ENCODE measurements at regions not wholly inside any gene's neighbourhood (a gene's known extent, or its start where the extent isn't known, plus 50 kb on each side); places are given as distances from the start of the nearest gene placed in this dataset.

DNA sequence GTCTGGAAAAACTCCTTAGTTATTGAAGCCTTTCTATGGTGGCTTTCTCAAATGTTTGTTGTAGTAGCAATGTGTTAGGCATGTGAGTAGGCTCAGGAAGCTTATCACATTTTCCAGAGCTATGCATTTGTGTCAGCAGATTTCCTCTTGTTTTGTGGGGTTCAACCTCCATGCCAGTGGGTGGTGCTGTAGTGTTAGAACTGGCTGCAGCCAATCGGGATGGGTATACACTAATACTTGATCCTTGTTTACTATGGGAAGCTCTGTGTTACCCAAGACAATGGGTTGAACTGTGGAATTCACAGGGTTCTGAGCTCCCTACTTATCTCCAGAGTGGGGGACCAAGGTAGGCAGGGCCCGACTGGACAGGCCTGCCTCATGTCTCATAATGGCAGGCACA is 348.5 kb upstream of the ADAMTS5 start:
- TF ChIP-seq, protein P1, sequence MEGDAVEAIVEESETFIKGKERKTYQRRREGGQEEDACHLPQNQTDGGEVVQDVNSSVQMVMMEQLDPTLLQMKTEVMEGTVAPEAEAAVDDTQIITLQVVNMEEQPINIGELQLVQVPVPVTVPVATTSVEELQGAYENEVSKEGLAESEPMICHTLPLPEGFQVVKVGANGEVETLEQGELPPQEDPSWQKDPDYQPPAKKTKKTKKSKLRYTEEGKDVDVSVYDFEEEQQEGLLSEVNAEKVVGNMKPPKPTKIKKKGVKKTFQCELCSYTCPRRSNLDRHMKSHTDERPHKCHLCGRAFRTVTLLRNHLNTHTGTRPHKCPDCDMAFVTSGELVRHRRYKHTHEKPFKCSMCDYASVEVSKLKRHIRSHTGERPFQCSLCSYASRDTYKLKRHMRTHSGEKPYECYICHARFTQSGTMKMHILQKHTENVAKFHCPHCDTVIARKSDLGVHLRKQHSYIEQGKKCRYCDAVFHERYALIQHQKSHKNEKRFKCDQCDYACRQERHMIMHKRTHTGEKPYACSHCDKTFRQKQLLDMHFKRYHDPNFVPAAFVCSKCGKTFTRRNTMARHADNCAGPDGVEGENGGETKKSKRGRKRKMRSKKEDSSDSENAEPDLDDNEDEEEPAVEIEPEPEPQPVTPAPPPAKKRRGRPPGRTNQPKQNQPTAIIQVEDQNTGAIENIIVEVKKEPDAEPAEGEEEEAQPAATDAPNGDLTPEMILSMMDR (IDR thresholded peaks at IDR 0.05) = no peak
- TF ChIP-seq POLR2A (IDR thresholded peaks at IDR 0.05) (no peak), EP300 (IDR thresholded peaks at IDR 0.05) (no peak)
